ENCODE measurements at regions not wholly inside any gene's neighbourhood (a gene's known extent, or its start where the extent isn't known, plus 50 kb on each side); places are given as distances from the start of the nearest gene placed in this dataset.

GRCh38 chr13:55673910-55674309, 1466.8 kb upstream of the PRR20A start:
- no peak overlapping the region for H3K27ac ChIP-seq
- no peaks in the 10 kb centered on the region for H4K20me1 ChIP-seq (ENCODE audit: insufficient read depth, poor library complexity, severe bottlenecking)
- TF ChIP-seq EZH2 (IDR thresholded peaks at IDR 0.05; ENCODE audit: borderline replicate concordance): no peak
- no peak for TF ChIP-seq CTCF (IDR thresholded peaks at IDR 0.05; ENCODE audit: poor library complexity)
- no peak for TF ChIP-seq EZH2phosphoT487 (IDR thresholded peaks at IDR 0.05; ENCODE audit: low read depth, severe bottlenecking, unreplicated experiment)
- no peaks in the 10 kb centered on the region for H3K9me3 ChIP-seq (ENCODE audit: low read depth)
- DNase-seq (ENCODE audit: low spot score): no peak
- H3K4me2 ChIP-seq: no peak overlapping the region
- H3K4me1 ChIP-seq (ENCODE audit: insufficient read depth): no peaks in the 10 kb centered on the region
- no peak overlapping the region for H2AFZ ChIP-seq
- no peak overlapping the region for H3K4me3 ChIP-seq
- no peaks in the 10 kb centered on the region for H3K9me2 ChIP-seq (replicated peaks; ENCODE audit: insufficient read depth)
- WGBS (ENCODE audit: low lambda C conversion rate, missing lambda C conversion rate): 87% methylated on average over 2 of the region's 2 CpGs
- H3K79me2 ChIP-seq: no peaks in the 10 kb centered on the region
- no peaks in the 10 kb centered on the region for H3K36me3 ChIP-seq (replicated peaks; ENCODE audit: insufficient read depth, low read depth)
- H3K27me3 ChIP-seq: no peaks in the 10 kb centered on the region

- H3K4me2 ChIP-seq: no peak overlapping the region
- no peaks in the 10 kb centered on the region for H3K9me3 ChIP-seq (ENCODE audit: low read depth)
- 63% methylated on average over 3 of the region's 3 CpGs for WGBS (ENCODE audit: low lambda C conversion rate, missing lambda C conversion rate)
- no peaks in the 10 kb centered on the region for H3K36me3 ChIP-seq (replicated peaks; ENCODE audit: insufficient read depth, low read depth)
- H4K20me1 ChIP-seq (ENCODE audit: insufficient read depth, poor library complexity, severe bottlenecking): no peaks in the 10 kb centered on the region
- no peaks in the 10 kb centered on the region for H3K4me1 ChIP-seq (ENCODE audit: insufficient read depth)
- no peak overlapping the region for H3K4me3 ChIP-seq
- H3K9me2 ChIP-seq (replicated peaks; ENCODE audit: insufficient read depth): no peaks in the 10 kb centered on the region
- TF ChIP-seq EZH2 (IDR thresholded peaks at IDR 0.05; ENCODE audit: borderline replicate concordance) (no peak), EZH2phosphoT487 (IDR thresholded peaks at IDR 0.05; ENCODE audit: low read depth, severe bottlenecking, unreplicated experiment) (no peak), CTCF (IDR thresholded peaks at IDR 0.05; ENCODE audit: poor library complexity) (no peak)
- H2AFZ ChIP-seq: no peak overlapping the region
- no peaks in the 10 kb centered on the region for H3K79me2 ChIP-seq
- DNase-seq (ENCODE audit: low spot score): no peak
- H3K27ac ChIP-seq: no peak overlapping the region
- no peaks in the 10 kb centered on the region for H3K27me3 ChIP-seq
These were observed 1457.9 kb upstream of the PRR20A start for GRCh38 chr13:55682776-55683175.

GRCh38 chr13:55705526-55705925, 1435.2 kb upstream of the PRR20A start:
- Histone ChIP-seq H3K4me1 (ENCODE audit: insufficient read depth) (no peaks in the 10 kb centered on the region), H2AFZ (no peak overlapping the region), H3K27me3 (no peaks in the 10 kb centered on the region), H3K9me3 (ENCODE audit: low read depth) (no peaks in the 10 kb centered on the region), H3K79me2 (no peaks in the 10 kb centered on the region), H3K4me3 (no peak overlapping the region), H3K27ac (no peak overlapping the region), H3K36me3 (replicated peaks; ENCODE audit: insufficient read depth, low read depth) (no peaks in the 10 kb centered on the region), H3K4me2 (no peak overlapping the region), H3K9me2 (replicated peaks; ENCODE audit: insufficient read depth) (no peaks in the 10 kb centered on the region), H4K20me1 (ENCODE audit: insufficient read depth, poor library complexity, severe bottlenecking) (no peaks in the 10 kb centered on the region)
- TF ChIP-seq EZH2 (IDR thresholded peaks at IDR 0.05; ENCODE audit: borderline replicate concordance) (no peak), EZH2phosphoT487 (IDR thresholded peaks at IDR 0.05; ENCODE audit: low read depth, severe bottlenecking, unreplicated experiment) (no peak), CTCF (IDR thresholded peaks at IDR 0.05; ENCODE audit: poor library complexity) (no peak)
- 81% methylated on average over 1 of the region's 1 CpG for WGBS (ENCODE audit: low lambda C conversion rate, missing lambda C conversion rate)
- no peak for DNase-seq (ENCODE audit: low spot score)

- Histone ChIP-seq H3K4me3 (no peak overlapping the region), H4K20me1 (ENCODE audit: insufficient read depth, poor library complexity, severe bottlenecking) (no peaks in the 10 kb centered on the region), H3K79me2 (no peaks in the 10 kb centered on the region), H3K9me2 (replicated peaks; ENCODE audit: insufficient read depth) (no peaks in the 10 kb centered on the region), H2AFZ (no peak overlapping the region), H3K36me3 (replicated peaks; ENCODE audit: insufficient read depth, low read depth) (no peaks in the 10 kb centered on the region), H3K9me3 (ENCODE audit: low read depth) (no peaks in the 10 kb centered on the region), H3K4me2 (no peak overlapping the region), H3K27ac (no peak overlapping the region), H3K4me1 (ENCODE audit: insufficient read depth) (no peaks in the 10 kb centered on the region), H3K27me3 (no peaks in the 10 kb centered on the region)
- no peak for TF ChIP-seq EZH2phosphoT487 (IDR thresholded peaks at IDR 0.05; ENCODE audit: low read depth, severe bottlenecking, unreplicated experiment)
- no peak for TF ChIP-seq EZH2 (IDR thresholded peaks at IDR 0.05; ENCODE audit: borderline replicate concordance)
- no peak for TF ChIP-seq CTCF (IDR thresholded peaks at IDR 0.05; ENCODE audit: poor library complexity)
- no peak for DNase-seq (ENCODE audit: low spot score)
- 78% methylated on average over 3 of the region's 3 CpGs for WGBS (ENCODE audit: low lambda C conversion rate, missing lambda C conversion rate)
These were observed 1434.7 kb upstream of the PRR20A start for GRCh38 chr13:55705971-55706370.

Data from hepatocyte (in vitro differentiated cells).